ENCODE measurements at regions not wholly inside any gene's neighbourhood (a gene's known extent, or its start where the extent isn't known, plus 50 kb on each side); places are given as distances from the start of the nearest gene placed in this dataset.

DNA sequence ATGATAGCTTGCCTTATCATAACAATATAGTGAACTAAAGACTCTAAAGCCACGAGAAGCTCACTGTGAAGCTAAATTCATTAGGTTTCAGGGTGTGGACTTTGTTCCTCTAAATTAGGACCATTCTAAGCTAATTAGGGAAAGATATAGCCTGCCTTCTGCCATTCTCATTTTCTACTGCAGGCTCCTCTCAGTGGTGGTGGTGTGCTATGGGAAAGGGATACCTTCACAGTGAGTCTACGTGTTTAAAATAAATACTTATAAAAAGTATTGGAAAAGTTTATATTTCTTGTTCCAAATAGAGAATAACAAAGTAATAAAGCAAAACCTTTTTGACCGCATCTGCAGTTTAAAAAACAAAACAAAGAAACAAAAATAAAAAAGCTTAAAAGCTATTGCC is 327.7 kb downstream of the PAPSS1 start:
- H3K27ac ChIP-seq (ENCODE audit: low read length), result no peak overlapping the region
- no peak overlapping the region for H3K4me3 ChIP-seq (ENCODE audit: low read length)
- H3K36me3 ChIP-seq (ENCODE audit: control insufficient read depth, insufficient read depth, low read length), result no peaks in the 10 kb centered on the region
- peaks cover 3% of the 10 kb centered on the region for H3K9me3 ChIP-seq (ENCODE audit: control insufficient read depth, low read depth, low read length)
- WGBS (ENCODE audit: insufficient coverage, low lambda C conversion rate), result 70% methylated on average over 2 of the region's 3 CpGs
- no peaks in the 10 kb centered on the region for H3K27me3 ChIP-seq (ENCODE audit: control insufficient read depth, insufficient read depth, low read length)
- no peaks in the 10 kb centered on the region for H3K4me1 ChIP-seq (ENCODE audit: control insufficient read depth, insufficient read depth, low read length)
- DNase-seq, result no peak

DNA sequence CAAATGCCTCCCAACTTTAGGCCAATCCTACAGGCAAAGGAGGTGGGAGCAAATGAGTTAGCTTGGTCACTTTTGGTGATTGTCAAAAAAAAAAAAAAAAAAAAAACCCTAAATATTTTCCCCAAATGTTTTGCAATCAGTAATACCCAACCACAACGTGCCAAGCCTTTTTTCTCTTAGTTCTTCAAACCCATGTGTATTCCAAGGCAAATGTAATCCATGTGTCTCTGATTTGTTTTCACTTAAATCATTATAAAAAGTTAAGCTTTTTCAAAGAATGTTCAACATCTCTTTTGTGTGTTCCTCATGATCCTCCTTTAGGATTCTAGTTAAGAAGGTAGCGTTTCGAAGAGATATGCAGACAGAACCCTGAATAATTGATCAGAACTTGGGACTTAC is 328.4 kb downstream of the PAPSS1 start:
- no peak overlapping the region for H3K4me3 ChIP-seq (ENCODE audit: low read length)
- no peak for DNase-seq
- H3K27me3 ChIP-seq (ENCODE audit: control insufficient read depth, insufficient read depth, low read length), result no peaks in the 10 kb centered on the region
- no peaks in the 10 kb centered on the region for H3K4me1 ChIP-seq (ENCODE audit: control insufficient read depth, insufficient read depth, low read length)
- H3K27ac ChIP-seq (ENCODE audit: low read length), result no peak overlapping the region
- peaks cover 3% of the 10 kb centered on the region for H3K9me3 ChIP-seq (ENCODE audit: control insufficient read depth, low read depth, low read length)
- H3K36me3 ChIP-seq (ENCODE audit: control insufficient read depth, insufficient read depth, low read length), result no peaks in the 10 kb centered on the region
- WGBS (ENCODE audit: insufficient coverage, low lambda C conversion rate), result no CpG with 5 or more reads among the region's 3 CpGs

GRCh38 chr4:107391009-107391629 is 328.9 kb downstream of the PAPSS1 start:
- DNase-seq, result no peak
- no peaks in the 10 kb centered on the region for H3K36me3 ChIP-seq (ENCODE audit: control insufficient read depth, insufficient read depth, low read length)
- H3K27me3 ChIP-seq (ENCODE audit: control insufficient read depth, insufficient read depth, low read length), result no peaks in the 10 kb centered on the region
- no peaks in the 10 kb centered on the region for H3K4me1 ChIP-seq (ENCODE audit: control insufficient read depth, insufficient read depth, low read length)
- WGBS (ENCODE audit: insufficient coverage, low lambda C conversion rate), result 67% methylated on average over 1 of the region's 2 CpGs
- H3K27ac ChIP-seq (ENCODE audit: low read length), result no peak overlapping the region
- H3K9me3 ChIP-seq (ENCODE audit: control insufficient read depth, low read depth, low read length), result peaks cover 3% of the 10 kb centered on the region
- H3K4me3 ChIP-seq (ENCODE audit: low read length), result no peak overlapping the region

DNA sequence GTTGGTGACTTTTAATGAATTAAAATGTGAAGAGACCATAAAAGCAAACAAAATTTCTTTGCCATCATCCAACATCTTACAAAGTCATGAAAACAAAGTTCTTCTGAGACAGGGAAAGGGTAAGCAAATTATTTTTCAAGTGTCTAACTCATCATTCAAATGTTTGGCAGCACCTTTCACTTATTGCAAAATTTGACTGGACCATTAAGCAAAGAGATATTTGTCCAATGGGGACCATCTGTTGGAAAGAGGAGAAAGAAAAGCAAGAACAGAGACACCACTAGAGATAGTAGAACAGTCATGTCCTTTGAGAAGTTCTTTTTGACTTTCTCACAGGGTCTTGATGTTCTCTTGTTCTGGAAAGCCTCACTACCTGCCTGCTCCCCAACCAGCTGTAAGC is 330.1 kb downstream of the PAPSS1 start:
- Histone ChIP-seq H3K4me3 (ENCODE audit: low read length) (no peak overlapping the region), H3K4me1 (ENCODE audit: control insufficient read depth, insufficient read depth, low read length) (no peaks in the 10 kb centered on the region), H3K27me3 (ENCODE audit: control insufficient read depth, insufficient read depth, low read length) (no peaks in the 10 kb centered on the region), H3K27ac (ENCODE audit: low read length) (no peak overlapping the region), H3K9me3 (ENCODE audit: control insufficient read depth, low read depth, low read length) (peaks cover 3% of the 10 kb centered on the region), H3K36me3 (ENCODE audit: control insufficient read depth, insufficient read depth, low read length) (no peaks in the 10 kb centered on the region)
- no peak for DNase-seq

GRCh38 chr4:107388736-107389274 is 331.2 kb downstream of the PAPSS1 start:
- Histone ChIP-seq H3K36me3 (ENCODE audit: control insufficient read depth, insufficient read depth, low read length) (no peaks in the 10 kb centered on the region), H3K27me3 (ENCODE audit: control insufficient read depth, insufficient read depth, low read length) (no peaks in the 10 kb centered on the region), H3K9me3 (ENCODE audit: control insufficient read depth, low read depth, low read length) (peaks cover 3% of the 10 kb centered on the region), H3K4me3 (ENCODE audit: low read length) (no peak overlapping the region), H3K27ac (ENCODE audit: low read length) (no peak overlapping the region), H3K4me1 (ENCODE audit: control insufficient read depth, insufficient read depth, low read length) (no peaks in the 10 kb centered on the region)
- no CpG with 5 or more reads among the region's 3 CpGs for WGBS (ENCODE audit: insufficient coverage, low lambda C conversion rate)
- no peak for DNase-seq

- no peaks in the 10 kb centered on the region for H3K9me3 ChIP-seq (ENCODE audit: control insufficient read depth, low read depth, low read length)
- H3K36me3 ChIP-seq (ENCODE audit: control insufficient read depth, insufficient read depth, low read length), result no peaks in the 10 kb centered on the region
- 90% methylated on average over 8 of the region's 20 CpGs for WGBS (ENCODE audit: insufficient coverage, low lambda C conversion rate)
- no peak for DNase-seq
- H3K4me1 ChIP-seq (ENCODE audit: control insufficient read depth, insufficient read depth, low read length), result no peaks in the 10 kb centered on the region
- no peak overlapping the region for H3K27ac ChIP-seq (ENCODE audit: low read length)
- no peaks in the 10 kb centered on the region for H3K27me3 ChIP-seq (ENCODE audit: control insufficient read depth, insufficient read depth, low read length)
- H3K4me3 ChIP-seq (ENCODE audit: low read length), result no peak overlapping the region
These were observed 339.1 kb downstream of the PAPSS1 start for GRCh38 chr4:107380836-107381438.

GRCh38 chr4:107380190-107380589 is 339.8 kb downstream of the PAPSS1 start:
- DNase-seq, result no peak
- no peak overlapping the region for H3K27ac ChIP-seq (ENCODE audit: low read length)
- no peaks in the 10 kb centered on the region for H3K4me1 ChIP-seq (ENCODE audit: control insufficient read depth, insufficient read depth, low read length)
- WGBS (ENCODE audit: insufficient coverage, low lambda C conversion rate), result 100% methylated on average over 2 of the region's 4 CpGs
- H3K27me3 ChIP-seq (ENCODE audit: control insufficient read depth, insufficient read depth, low read length), result no peaks in the 10 kb centered on the region
- H3K9me3 ChIP-seq (ENCODE audit: control insufficient read depth, low read depth, low read length), result no peaks in the 10 kb centered on the region
- no peaks in the 10 kb centered on the region for H3K36me3 ChIP-seq (ENCODE audit: control insufficient read depth, insufficient read depth, low read length)
- no peak overlapping the region for H3K4me3 ChIP-seq (ENCODE audit: low read length)

DNA sequence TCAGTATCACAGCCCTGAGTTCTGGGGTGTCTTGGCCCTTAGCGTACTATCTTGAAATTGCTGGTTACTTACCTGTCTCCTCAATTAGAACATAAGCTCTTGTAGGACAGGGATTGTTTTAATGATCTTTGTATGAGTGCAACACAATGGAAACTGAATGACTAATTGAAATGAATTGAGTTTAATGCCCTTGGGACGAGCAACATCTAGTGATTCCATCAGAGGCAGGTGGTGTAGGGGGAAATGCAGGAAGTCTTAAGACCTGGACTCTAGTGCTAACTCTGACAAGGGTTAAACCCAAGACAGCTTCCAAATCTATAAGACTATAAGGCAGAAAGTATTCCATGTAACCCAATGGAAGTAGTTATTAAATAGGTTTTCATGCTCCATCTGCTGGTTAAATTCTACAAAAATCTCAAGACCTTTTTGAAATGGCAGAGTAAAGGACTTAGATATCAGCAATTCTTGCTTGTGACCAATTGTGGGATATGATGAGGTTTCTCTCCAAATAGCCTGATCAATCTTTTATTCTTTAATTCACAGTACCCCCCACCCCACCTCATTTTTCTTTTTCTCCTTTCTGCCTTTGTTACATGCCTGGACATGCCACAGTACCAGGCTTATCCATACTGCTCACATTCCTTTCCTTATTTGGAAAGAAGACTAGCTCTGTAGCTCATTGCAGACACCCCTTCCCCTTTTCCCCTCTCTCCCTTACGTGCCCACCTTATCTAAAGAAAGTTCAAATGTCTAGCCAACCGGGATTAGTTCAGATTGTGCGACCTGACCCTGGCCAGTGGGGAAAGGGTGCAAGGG is 340.8 kb downstream of the PAPSS1 start:
- H3K4me1 ChIP-seq (ENCODE audit: control insufficient read depth, insufficient read depth, low read length), result no peaks in the 10 kb centered on the region
- no peaks in the 10 kb centered on the region for H3K36me3 ChIP-seq (ENCODE audit: control insufficient read depth, insufficient read depth, low read length)
- H3K4me3 ChIP-seq (ENCODE audit: low read length), result no peak overlapping the region
- H3K27me3 ChIP-seq (ENCODE audit: control insufficient read depth, insufficient read depth, low read length), result no peaks in the 10 kb centered on the region
- H3K27ac ChIP-seq (ENCODE audit: low read length), result no peak overlapping the region
- DNase-seq, result no peak
- no peaks in the 10 kb centered on the region for H3K9me3 ChIP-seq (ENCODE audit: control insufficient read depth, low read depth, low read length)
- 83% methylated on average over 1 of the region's 5 CpGs for WGBS (ENCODE audit: insufficient coverage, low lambda C conversion rate)

DNA sequence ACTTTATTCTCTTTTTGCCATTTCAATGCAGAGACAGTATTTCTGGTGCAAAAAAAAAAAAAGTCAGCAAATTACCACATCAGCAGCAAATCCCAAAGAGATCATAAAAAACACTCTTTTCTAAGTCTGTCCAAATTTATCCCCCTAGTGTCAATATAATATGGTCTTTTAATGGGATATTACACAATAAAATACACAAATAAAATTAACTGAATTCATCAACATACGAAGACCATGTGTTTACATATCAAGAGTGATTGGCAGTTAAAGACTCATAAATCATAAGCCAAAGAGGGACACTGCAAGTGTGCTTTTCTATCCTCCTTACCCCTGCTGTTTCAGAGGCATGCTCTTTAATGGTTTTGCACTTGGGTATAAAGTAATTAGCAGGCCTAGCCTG is 340.2 kb upstream of the DKK2 start:
- no peak overlapping the region for H3K27ac ChIP-seq (ENCODE audit: low read length)
- no peak overlapping the region for H3K4me3 ChIP-seq (ENCODE audit: low read length)
- no peak for DNase-seq
- no peaks in the 10 kb centered on the region for H3K4me1 ChIP-seq (ENCODE audit: control insufficient read depth, insufficient read depth, low read length)
- no CpG with 5 or more reads among the region's 1 CpG for WGBS (ENCODE audit: insufficient coverage, low lambda C conversion rate)
- H3K36me3 ChIP-seq (ENCODE audit: control insufficient read depth, insufficient read depth, low read length), result no peaks in the 10 kb centered on the region
- no peaks in the 10 kb centered on the region for H3K27me3 ChIP-seq (ENCODE audit: control insufficient read depth, insufficient read depth, low read length)
- H3K9me3 ChIP-seq (ENCODE audit: control insufficient read depth, low read depth, low read length), result no peaks in the 10 kb centered on the region

GRCh38 chr4:107366900-107367299 is 330.8 kb upstream of the DKK2 start:
- no peak overlapping the region for H3K27ac ChIP-seq (ENCODE audit: low read length)

More at GRCh38 chr4:107366900-107367299, 330.8 kb upstream of the DKK2 start:
- H3K9me3 ChIP-seq (ENCODE audit: control insufficient read depth, low read depth, low read length), result no peaks in the 10 kb centered on the region
- H3K4me3 ChIP-seq (ENCODE audit: low read length), result no peak overlapping the region
- no peaks in the 10 kb centered on the region for H3K27me3 ChIP-seq (ENCODE audit: control insufficient read depth, insufficient read depth, low read length)
- H3K4me1 ChIP-seq (ENCODE audit: control insufficient read depth, insufficient read depth, low read length), result no peaks in the 10 kb centered on the region
- no peaks in the 10 kb centered on the region for H3K36me3 ChIP-seq (ENCODE audit: control insufficient read depth, insufficient read depth, low read length)
- no peak for DNase-seq

Measured in large intestine (tissue), 3 donors.